ENCODE measurements at regions not wholly inside any gene's neighbourhood (a gene's known extent, or its start where the extent isn't known, plus 50 kb on each side); places are given as distances from the start of the nearest gene placed in this dataset.

DNA sequence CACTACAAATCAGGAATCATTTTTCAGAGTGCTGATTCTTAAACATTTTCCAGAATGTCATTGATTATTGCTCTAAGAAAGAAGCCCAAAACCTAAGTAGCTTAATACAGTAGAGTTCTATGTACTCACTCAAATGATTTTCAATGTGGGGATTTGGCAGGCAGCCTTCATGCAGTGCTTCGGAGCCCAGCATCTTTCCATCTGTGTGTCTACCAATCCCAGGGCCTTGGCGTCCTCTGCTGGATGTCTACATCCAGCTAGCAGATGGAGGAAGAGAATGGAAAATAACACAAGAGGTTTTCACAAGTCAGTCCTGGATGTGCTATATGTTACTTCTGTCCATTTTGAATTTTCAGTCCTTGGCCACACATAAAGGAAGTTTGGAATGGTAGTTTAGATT lies 151.8 kb downstream of the RDH14 start:
- H3K4me3 ChIP-seq: no peak overlapping the region
- no peaks in the 10 kb centered on the region for H3K4me1 ChIP-seq
- TF ChIP-seq, protein P1, sequence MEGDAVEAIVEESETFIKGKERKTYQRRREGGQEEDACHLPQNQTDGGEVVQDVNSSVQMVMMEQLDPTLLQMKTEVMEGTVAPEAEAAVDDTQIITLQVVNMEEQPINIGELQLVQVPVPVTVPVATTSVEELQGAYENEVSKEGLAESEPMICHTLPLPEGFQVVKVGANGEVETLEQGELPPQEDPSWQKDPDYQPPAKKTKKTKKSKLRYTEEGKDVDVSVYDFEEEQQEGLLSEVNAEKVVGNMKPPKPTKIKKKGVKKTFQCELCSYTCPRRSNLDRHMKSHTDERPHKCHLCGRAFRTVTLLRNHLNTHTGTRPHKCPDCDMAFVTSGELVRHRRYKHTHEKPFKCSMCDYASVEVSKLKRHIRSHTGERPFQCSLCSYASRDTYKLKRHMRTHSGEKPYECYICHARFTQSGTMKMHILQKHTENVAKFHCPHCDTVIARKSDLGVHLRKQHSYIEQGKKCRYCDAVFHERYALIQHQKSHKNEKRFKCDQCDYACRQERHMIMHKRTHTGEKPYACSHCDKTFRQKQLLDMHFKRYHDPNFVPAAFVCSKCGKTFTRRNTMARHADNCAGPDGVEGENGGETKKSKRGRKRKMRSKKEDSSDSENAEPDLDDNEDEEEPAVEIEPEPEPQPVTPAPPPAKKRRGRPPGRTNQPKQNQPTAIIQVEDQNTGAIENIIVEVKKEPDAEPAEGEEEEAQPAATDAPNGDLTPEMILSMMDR (IDR thresholded peaks at IDR 0.05): no peak
- TF ChIP-seq POLR2A (IDR thresholded peaks at IDR 0.05): no peak
- DNase-seq (no peak), ATAC-seq (no peak)
- H3K27me3 ChIP-seq: no peaks in the 10 kb centered on the region
- 89 to 100% methylated on average over 2 of the region's 2 CpGs for WGBS, 2 donors
- no peaks in the 10 kb centered on the region for H3K9me3 ChIP-seq
- no peak overlapping the region for H3K27ac ChIP-seq
- intact Hi-C loops (cut with DNase I): no loop called here
- no peaks in the 10 kb centered on the region for H3K36me3 ChIP-seq (replicated peaks in 1 of 2; ENCODE audit: insufficient read depth in 1 of 2, low read depth in 2 of 2)

GRCh38 chr2:18406219-18406618 lies 154.2 kb downstream of the RDH14 start:
- no peak overlapping the region for H3K4me3 ChIP-seq
- TF ChIP-seq, protein P1 (IDR thresholded peaks at IDR 0.05): no peak
- TF ChIP-seq POLR2A (IDR thresholded peaks at IDR 0.05): no peak
- no peak for DNase-seq
- intact Hi-C loops (cut with DNase I): no loop called here
- H3K27ac ChIP-seq: no peak overlapping the region
- H3K36me3 ChIP-seq (replicated peaks in 1 of 2; ENCODE audit: insufficient read depth in 1 of 2, low read depth in 2 of 2): no peaks in the 10 kb centered on the region
- no peak for ATAC-seq
- 40 to 45% methylated on average over 2 of the region's 2 CpGs for WGBS, 2 donors
- no peaks in the 10 kb centered on the region for H3K27me3 ChIP-seq
- H3K9me3 ChIP-seq: no peaks in the 10 kb centered on the region
- H3K4me1 ChIP-seq: no peaks in the 10 kb centered on the region

GRCh38 chr2:18404708-18405107 lies 155.7 kb downstream of the RDH14 start:
- DNase-seq: no peak
- H3K27ac ChIP-seq: no peak overlapping the region
- no peaks in the 10 kb centered on the region for H3K4me1 ChIP-seq
- no peak overlapping the region for H3K4me3 ChIP-seq
- 35 to 36% methylated on average over 5 of the region's 5 CpGs for WGBS, 2 donors
- TF ChIP-seq, protein P1 (IDR thresholded peaks at IDR 0.05): no peak
- no peak for TF ChIP-seq POLR2A (IDR thresholded peaks at IDR 0.05)
- no peak for ATAC-seq
- no peaks in the 10 kb centered on the region for H3K27me3 ChIP-seq
- no peaks in the 10 kb centered on the region for H3K36me3 ChIP-seq (replicated peaks in 1 of 2; ENCODE audit: insufficient read depth in 1 of 2, low read depth in 2 of 2)
- no peaks in the 10 kb centered on the region for H3K9me3 ChIP-seq
- intact Hi-C loops (cut with DNase I): no loop called here

- no peak overlapping the region for H3K4me3 ChIP-seq
- 65 to 68% methylated on average over 4 of the region's 4 CpGs for whole genome bisulfite sequencing, 2 donors
- no peak for DNase-seq
Measured at GRCh38 chr2:18403921-18404522, 156.4 kb downstream of the RDH14 start.

DNA sequence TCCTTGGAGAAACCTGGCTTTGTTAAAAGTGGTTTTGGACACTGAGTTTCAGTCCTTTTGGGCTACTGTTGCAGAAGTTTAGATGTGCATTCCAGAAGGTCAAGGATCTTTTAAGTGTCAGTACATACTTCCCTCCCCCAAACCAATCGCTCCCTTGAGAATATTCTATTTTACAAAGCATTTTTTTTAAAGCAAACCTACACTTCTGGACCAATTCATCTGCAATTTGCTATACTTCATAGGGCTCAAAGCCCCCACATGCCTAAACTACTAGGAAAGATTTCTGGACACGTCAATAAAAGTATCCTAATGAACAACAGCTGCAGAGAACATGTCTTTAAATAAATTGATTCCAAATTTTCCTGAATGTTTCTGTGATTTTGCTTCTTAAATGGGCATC lies 157.6 kb downstream of the RDH14 start:
- TF ChIP-seq POLR2A (IDR thresholded peaks at IDR 0.05): no peak
- TF ChIP-seq, protein P1 (IDR thresholded peaks at IDR 0.05): no peak
- DNase-seq (no peak), ATAC-seq (no peak)
- no peak overlapping the region for H3K27ac ChIP-seq
- no peaks in the 10 kb centered on the region for H3K36me3 ChIP-seq (replicated peaks in 1 of 2; ENCODE audit: insufficient read depth in 1 of 2, low read depth in 2 of 2)
- no peaks in the 10 kb centered on the region for H3K9me3 ChIP-seq
- WGBS, 2 donors: 59 to 60% methylated on average over 2 of the region's 2 CpGs
- H3K4me1 ChIP-seq: no peaks in the 10 kb centered on the region
- intact Hi-C loops (cut with DNase I): no loop called here
- H3K4me3 ChIP-seq: no peak overlapping the region
- no peaks in the 10 kb centered on the region for H3K27me3 ChIP-seq

More at GRCh38 chr2:18403921-18404522, 156.4 kb downstream of the RDH14 start:
- H3K27ac ChIP-seq: no peak overlapping the region
- H3K9me3 ChIP-seq: no peaks in the 10 kb centered on the region
- TF ChIP-seq, protein P1 (IDR thresholded peaks at IDR 0.05): no peak
- no peak for TF ChIP-seq POLR2A (IDR thresholded peaks at IDR 0.05)
- H3K36me3 ChIP-seq (replicated peaks in 1 of 2; ENCODE audit: insufficient read depth in 1 of 2, low read depth in 2 of 2): no peaks in the 10 kb centered on the region
- no peaks in the 10 kb centered on the region for H3K27me3 ChIP-seq
- H3K4me1 ChIP-seq: no peaks in the 10 kb centered on the region
- no peak for ATAC-seq
- intact Hi-C loops (cut with DNase I): no loop called here
